K562 (cell line): ENCODE measurements at regions not wholly inside any gene's neighbourhood (a gene's known extent, or its start where the extent isn't known, plus 50 kb on each side); places are given as distances from the start of the nearest gene placed in this dataset.

Experiments
- ATAC-seq: fragments of 200-7000 bp; cut with Tn5 transposase; 3 replicates; pipeline ENCODE4 v1.9.1; 2020; ENCODE audit warnings: moderate library complexity
- BruUV-seq: library from RNA; stranded (reverse); fragments of 400-500 nt; replicated peaks from 2 replicates; lab custom pipeline; 2021; lab: Mats Ljungman, UMichigan
- CTCF ChIA-PET: fragments of 300-600 bp; formaldehyde crosslinking; extraction: SDS; loops from one replicate; lab custom pipeline; 2021; ENCODE audit warnings: low intra/inter-chr PET ratio; lab: Yijun Ruan, JAX
- POLR2A ChIA-PET: fragments of 300-600, 350-650 bp; sonication (Branson Sonifier 250); formaldehyde crosslinking; extraction: SDS; loops from one replicate; lab custom pipeline; 2021; ENCODE audit warnings: antibody characterized with exemption, inconsistent platforms; lab: Yijun Ruan, JAX
- DNase-seq, 4 experiments: peaks; one replicate each; pipeline versions ENCODE4 v3.0.0 to v3.0.0-alpha.2; 2011 to 2018; ENCODE audit warnings: low spot score in 3 of 4, mixed read lengths in 3 of 4; ENCODE audit errors: extremely low read depth in 1 of 4
- FAIRE-seq: peaks from 2 replicates; lab custom pipeline; 2011; peaks lifted over from hg19 to GRCh38; lab: Jason Lieb, UNC
- H2AFZ ChIP-seq: 2 replicates; pipeline ENCODE4 v1.6.0; 2011; ENCODE audit warnings: low read depth, low read length, control low read depth, inconsistent platforms
- H3K27ac ChIP-seq: fragments of 200-600 bp; 3 replicates; pipeline ENCODE4 v1.8.0; 2011; ENCODE audit warnings: low read depth, mild to moderate bottlenecking, control low read depth, inconsistent platforms, low read length, moderate library complexity, mixed read lengths; ENCODE audit errors: extremely low read depth
- H3K27me3 ChIP-seq, 2 experiments: fragments of 300-600 bp in 1 of 2; 2 replicates in 1 of 2; 3 replicates in 1 of 2; pipeline versions ENCODE4 v1.6.0 to v1.8.0; 2011; ENCODE audit warnings: inconsistent platforms in 2 of 2, low read length in 2 of 2, mild to moderate bottlenecking in 1 of 2, mixed read lengths in 1 of 2, moderate library complexity in 1 of 2; ENCODE audit not compliant: control insufficient read depth in 2 of 2, insufficient read depth in 2 of 2
- H3K36me3 ChIP-seq: fragments of 300-600 bp; 3 replicates; pipeline ENCODE4 v1.8.0; 2011; ENCODE audit warnings: mild to moderate bottlenecking, low read length, inconsistent platforms; ENCODE audit not compliant: control insufficient read depth, insufficient read depth
- H3K4me1 ChIP-seq, 2 experiments: fragments of 200-600 bp in 1 of 2; replicated peaks in 1 of 2; 2 replicates in 1 of 2; 3 replicates in 1 of 2; pipeline versions ENCODE4 v1.5.1 to v1.8.0; 2011; ENCODE audit warnings: inconsistent platforms in 2 of 2, low read length in 2 of 2, mild to moderate bottlenecking in 1 of 2, mixed read lengths in 1 of 2, moderate library complexity in 1 of 2; ENCODE audit not compliant: control insufficient read depth in 2 of 2, insufficient read depth in 2 of 2
- H3K4me2 ChIP-seq: 2 replicates; pipeline ENCODE4 v1.6.1; 2011; ENCODE audit warnings: low read length, control low read depth, inconsistent platforms, mixed read lengths; ENCODE audit not compliant: insufficient read depth
- H3K4me3 ChIP-seq: fragments of 200-600 bp; sonication (generic), shearing (Covaris generic); 2 replicates; pipeline ENCODE4 v1.5.1; 2016; ENCODE audit warnings: control low read depth, inconsistent platforms
- H3K79me2 ChIP-seq: fragments of 200-600 bp; 3 replicates; pipeline ENCODE4 v1.8.0; 2011; ENCODE audit warnings: low read length, inconsistent platforms; ENCODE audit not compliant: control insufficient read depth, insufficient read depth
- H3K9ac ChIP-seq, 2 experiments: 2 replicates each; pipeline versions ENCODE4 v1.6.0 to v1.6.1; 2011; ENCODE audit warnings: low read depth in 2 of 2, low read length in 2 of 2, control low read depth in 1 of 2, inconsistent platforms in 1 of 2, mild to moderate bottlenecking in 1 of 2, mixed read lengths in 1 of 2; ENCODE audit not compliant: insufficient read depth in 1 of 2
- H3K9me1 ChIP-seq: one replicate; pipeline ENCODE4 v1.6.0; 2011; ENCODE audit warnings: inconsistent platforms, mild to moderate bottlenecking, low read length, moderate library complexity; ENCODE audit not compliant: control insufficient read depth, insufficient read depth
- H3K9me3 ChIP-seq: replicated peaks from 2 replicates; pipeline ENCODE4 v1.5.1; 2011; ENCODE audit warnings: low read depth, low read length, inconsistent platforms; ENCODE audit not compliant: control insufficient read depth, insufficient read depth
- H4K20me1 ChIP-seq: replicated peaks from 2 replicates; pipeline ENCODE4 v1.6.1; 2011; ENCODE audit warnings: low read length, inconsistent platforms, mixed read lengths; ENCODE audit not compliant: control insufficient read depth, insufficient read depth
- CBFA2T2 ChIP-seq: fragments of 450-650 bp; conservative IDR thresholded peaks from 2 replicates; pipeline ENCODE4 v1.6.1; 2017; ENCODE audit warnings: mild to moderate bottlenecking
- CBFA2T3 ChIP-seq: fragments of 450-650 bp; IDR thresholded peaks from 2 replicates; pipeline ENCODE4 v1.6.1; 2017
- DPF2 ChIP-seq: fragments of 450-650 bp; IDR thresholded peaks from 2 replicates; pipeline ENCODE4 v1.6.1; 2016
- ETV6 ChIP-seq, 3 experiments: fragments of 150-350 bp in 1 of 3; sonication (generic) in 1 of 3; formaldehyde crosslinking in 1 of 3; IDR thresholded peaks; 2 replicates each; pipeline versions ENCODE4 v1.6.1 to v1.8.0; 2014 to 2022; ENCODE audit warnings: borderline replicate concordance in 2 of 3, low read depth in 2 of 3, antibody characterized with exemption in 1 of 3, low read length in 1 of 3, mild to moderate bottlenecking in 1 of 3, missing genetic modification reagents in 1 of 3
- GATAD2A ChIP-seq: fragments of 450-650 bp; IDR thresholded peaks from 2 replicates; pipeline ENCODE4 v1.6.1; 2017
- GATAD2B ChIP-seq: fragments of 450-650 bp; IDR thresholded peaks from 2 replicates; pipeline ENCODE4 v1.6.1; 2017; ENCODE audit warnings: mild to moderate bottlenecking, borderline replicate concordance
- HDAC3 ChIP-seq: fragments of 450-650 bp; IDR thresholded peaks from 2 replicates; pipeline ENCODE4 v1.6.1; 2018; ENCODE audit warnings: borderline replicate concordance, mild to moderate bottlenecking, moderate library complexity; ENCODE audit not compliant: partially characterized antibody
- KLF16 ChIP-seq: IDR thresholded peaks from 2 replicates; pipeline ENCODE4 v1.6.1; 2016; ENCODE audit warnings: antibody characterized with exemption
- LEF1 ChIP-seq: fragments of 450-650 bp; IDR thresholded peaks from 2 replicates; pipeline ENCODE4 v1.6.1; 2016; ENCODE audit warnings: mild to moderate bottlenecking
- MTA2 ChIP-seq: fragments of 450-650 bp; IDR thresholded peaks from 2 replicates; pipeline ENCODE4 v1.6.1; 2016; ENCODE audit warnings: low read depth
- SOX6 ChIP-seq: fragments of 450-650 bp; IDR thresholded peaks from 2 replicates; pipeline ENCODE4 v1.6.1; 2014; ENCODE audit warnings: mild to moderate bottlenecking
- TSC22D4 ChIP-seq: fragments of 450-650 bp; IDR thresholded peaks from 2 replicates; pipeline ENCODE4 v1.6.1; 2016; ENCODE audit warnings: missing genetic modification characterization, missing biosample characterization, control low read depth
- ZNF695 ChIP-seq: fragments of 450-650 bp; formaldehyde crosslinking; IDR thresholded peaks from 2 replicates; pipeline ENCODE4 v1.4.0; 2020; ENCODE audit warnings: mild to moderate bottlenecking, moderate library complexity
- WGBS: fragments of 100-300 bp; shearing (Covaris generic); methylation state at CpG from one replicate; pipeline ENCODE4 v1.1.6; 2016; ENCODE audit warnings: low coverage, mixed read lengths; ENCODE audit not compliant: insufficient coverage; ENCODE audit errors: missing lambda C conversion rate; 5-methylcytosine and 5-hydroxymethylcytosine counted together
- in situ Hi-C: fragments of 300-500 bp; cut with MboI; formaldehyde crosslinking; loops from 4 replicates; pipeline ENCODE4 v1.15.0; 2018; ENCODE audit warnings: inconsistent platforms, mixed read lengths
- intact Hi-C: fragments of 100-400 bp; cut with micrococcal nuclease; formaldehyde crosslinking; loops from 2 replicates; pipeline ENCODE4 v1.14.2; 2022
- TF ChIP-seq, protein P1 (sequence below): fragments of 450-650 bp; IDR thresholded peaks from 2 replicates; pipeline ENCODE4 v1.7.1; 2018; ENCODE audit warnings: mild to moderate bottlenecking, low read depth; ENCODE audit not compliant: partially characterized antibody
- TF ChIP-seq, protein P2 (sequence below): conservative IDR thresholded peaks from 2 replicates; pipeline ENCODE4 v1.6.1; 2011; ENCODE audit warnings: low read depth, mild to moderate bottlenecking, low read length; ENCODE audit not compliant: control insufficient read depth
- TF ChIP-seq, protein P3 (sequence below): fragments of 450-650 bp; IDR thresholded peaks from 2 replicates; pipeline ENCODE4 v1.6.1; 2017; ENCODE audit warnings: antibody characterized with exemption, mild to moderate bottlenecking

DNA sequence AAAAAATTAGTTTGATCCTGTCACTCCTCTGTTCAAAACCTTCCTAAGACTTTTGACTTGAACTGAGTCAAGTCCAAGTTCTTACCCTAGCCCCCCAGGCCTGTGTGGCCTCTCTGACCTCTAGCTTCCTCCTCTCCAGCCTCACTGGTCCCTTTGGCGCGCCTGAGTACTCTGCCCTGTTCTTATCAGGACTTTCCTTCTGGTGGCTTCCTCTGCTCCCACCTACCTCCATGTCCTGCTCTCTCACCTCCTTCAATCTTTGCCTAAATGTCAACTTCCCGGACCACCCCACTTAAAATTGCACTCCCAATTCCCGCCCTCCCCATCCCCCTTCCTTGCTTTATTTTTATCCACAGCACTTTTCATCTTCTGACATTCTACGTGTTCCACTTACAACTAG, 526.1 kb upstream of the KLF4 start:
- peak; percentile 89 for FAIRE-seq
- BruUV-seq, result no TSS peak
- H2AFZ ChIP-seq, result peak overlapping the region; percentile 65
- TF ChIP-seq DPF2, result peak; percentile 96
- peak; percentile 91 for TF ChIP-seq CBFA2T2
- peak; percentile 94 for TF ChIP-seq CBFA2T3
- TF ChIP-seq SOX6, result peak; percentile 53
- TF ChIP-seq, protein P1, sequence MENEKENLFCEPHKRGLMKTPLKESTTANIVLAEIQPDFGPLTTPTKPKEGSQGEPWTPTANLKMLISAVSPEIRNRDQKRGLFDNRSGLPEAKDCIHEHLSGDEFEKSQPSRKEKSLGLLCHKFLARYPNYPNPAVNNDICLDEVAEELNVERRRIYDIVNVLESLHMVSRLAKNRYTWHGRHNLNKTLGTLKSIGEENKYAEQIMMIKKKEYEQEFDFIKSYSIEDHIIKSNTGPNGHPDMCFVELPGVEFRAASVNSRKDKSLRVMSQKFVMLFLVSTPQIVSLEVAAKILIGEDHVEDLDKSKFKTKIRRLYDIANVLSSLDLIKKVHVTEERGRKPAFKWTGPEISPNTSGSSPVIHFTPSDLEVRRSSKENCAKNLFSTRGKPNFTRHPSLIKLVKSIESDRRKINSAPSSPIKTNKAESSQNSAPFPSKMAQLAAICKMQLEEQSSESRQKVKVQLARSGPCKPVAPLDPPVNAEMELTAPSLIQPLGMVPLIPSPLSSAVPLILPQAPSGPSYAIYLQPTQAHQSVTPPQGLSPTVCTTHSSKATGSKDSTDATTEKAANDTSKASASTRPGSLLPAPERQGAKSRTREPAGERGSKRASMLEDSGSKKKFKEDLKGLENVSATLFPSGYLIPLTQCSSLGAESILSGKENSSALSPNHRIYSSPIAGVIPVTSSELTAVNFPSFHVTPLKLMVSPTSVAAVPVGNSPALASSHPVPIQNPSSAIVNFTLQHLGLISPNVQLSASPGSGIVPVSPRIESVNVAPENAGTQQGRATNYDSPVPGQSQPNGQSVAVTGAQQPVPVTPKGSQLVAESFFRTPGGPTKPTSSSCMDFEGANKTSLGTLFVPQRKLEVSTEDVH, result peak; percentile 28
- no peak for TF ChIP-seq ZNF695 (CRISPR knock-in tag)
- peak; percentile 69 for TF ChIP-seq HDAC3
- TF ChIP-seq, protein P2, sequence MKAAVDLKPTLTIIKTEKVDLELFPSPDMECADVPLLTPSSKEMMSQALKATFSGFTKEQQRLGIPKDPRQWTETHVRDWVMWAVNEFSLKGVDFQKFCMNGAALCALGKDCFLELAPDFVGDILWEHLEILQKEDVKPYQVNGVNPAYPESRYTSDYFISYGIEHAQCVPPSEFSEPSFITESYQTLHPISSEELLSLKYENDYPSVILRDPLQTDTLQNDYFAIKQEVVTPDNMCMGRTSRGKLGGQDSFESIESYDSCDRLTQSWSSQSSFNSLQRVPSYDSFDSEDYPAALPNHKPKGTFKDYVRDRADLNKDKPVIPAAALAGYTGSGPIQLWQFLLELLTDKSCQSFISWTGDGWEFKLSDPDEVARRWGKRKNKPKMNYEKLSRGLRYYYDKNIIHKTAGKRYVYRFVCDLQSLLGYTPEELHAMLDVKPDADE, result no peak; the same call in 1 of the 2 replicates
- no peak for TF ChIP-seq TSC22D4
- TF ChIP-seq, protein P3, sequence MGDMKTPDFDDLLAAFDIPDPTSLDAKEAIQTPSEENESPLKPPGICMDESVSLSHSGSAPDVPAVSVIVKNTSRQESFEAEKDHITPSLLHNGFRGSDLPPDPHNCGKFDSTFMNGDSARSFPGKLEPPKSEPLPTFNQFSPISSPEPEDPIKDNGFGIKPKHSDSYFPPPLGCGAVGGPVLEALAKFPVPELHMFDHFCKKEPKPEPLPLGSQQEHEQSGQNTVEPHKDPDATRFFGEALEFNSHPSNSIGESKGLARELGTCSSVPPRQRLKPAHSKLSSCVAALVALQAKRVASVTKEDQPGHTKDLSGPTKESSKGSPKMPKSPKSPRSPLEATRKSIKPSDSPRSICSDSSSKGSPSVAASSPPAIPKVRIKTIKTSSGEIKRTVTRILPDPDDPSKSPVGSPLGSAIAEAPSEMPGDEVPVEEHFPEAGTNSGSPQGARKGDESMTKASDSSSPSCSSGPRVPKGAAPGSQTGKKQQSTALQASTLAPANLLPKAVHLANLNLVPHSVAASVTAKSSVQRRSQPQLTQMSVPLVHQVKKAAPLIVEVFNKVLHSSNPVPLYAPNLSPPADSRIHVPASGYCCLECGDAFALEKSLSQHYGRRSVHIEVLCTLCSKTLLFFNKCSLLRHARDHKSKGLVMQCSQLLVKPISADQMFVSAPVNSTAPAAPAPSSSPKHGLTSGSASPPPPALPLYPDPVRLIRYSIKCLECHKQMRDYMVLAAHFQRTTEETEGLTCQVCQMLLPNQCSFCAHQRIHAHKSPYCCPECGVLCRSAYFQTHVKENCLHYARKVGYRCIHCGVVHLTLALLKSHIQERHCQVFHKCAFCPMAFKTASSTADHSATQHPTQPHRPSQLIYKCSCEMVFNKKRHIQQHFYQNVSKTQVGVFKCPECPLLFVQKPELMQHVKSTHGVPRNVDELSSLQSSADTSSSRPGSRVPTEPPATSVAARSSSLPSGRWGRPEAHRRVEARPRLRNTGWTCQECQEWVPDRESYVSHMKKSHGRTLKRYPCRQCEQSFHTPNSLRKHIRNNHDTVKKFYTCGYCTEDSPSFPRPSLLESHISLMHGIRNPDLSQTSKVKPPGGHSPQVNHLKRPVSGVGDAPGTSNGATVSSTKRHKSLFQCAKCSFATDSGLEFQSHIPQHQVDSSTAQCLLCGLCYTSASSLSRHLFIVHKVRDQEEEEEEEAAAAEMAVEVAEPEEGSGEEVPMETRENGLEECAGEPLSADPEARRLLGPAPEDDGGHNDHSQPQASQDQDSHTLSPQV, result peak; percentile 44; the same call in 1 of the 2 replicates
- TF ChIP-seq LEF1, result peak; percentile 84
- TF ChIP-seq KLF16, result peak; percentile 80
- 0 out of 2 replicates have a peak, but pooled peaks have one; percentile 55 for TF ChIP-seq GATAD2A
- TF ChIP-seq MTA2, result peak; percentile 91
- peak in 1 of 2 experiments; percentile 82; a peak in 1 of 4 replicates for TF ChIP-seq ETV6 (IDR thresholded peaks at IDR 0.05; ENCODE audit: borderline replicate concordance in 1 of 2, low read depth in 2 of 2, low read length in 1 of 2)
- no peak for TF ChIP-seq ETV6 (CRISPR knock-in tag; IDR thresholded peaks at IDR 0.05; ENCODE audit: borderline replicate concordance)
- TF ChIP-seq GATAD2B, result peak; percentile 38; the same call in 1 of the 2 replicates

More for the DNA sequence above, 526.1 kb upstream of the KLF4 start:
- DNase-seq (peak; percentile 73 to 90 (median 84)), ATAC-seq (peak; percentile 96)
- H4K20me1 ChIP-seq, result no peaks in the 10 kb centered on the region
- H3K9me3 ChIP-seq, result no peaks in the 10 kb centered on the region
- H3K9me1 ChIP-seq, result no peaks in the 10 kb centered on the region
- WGBS, result 3% methylated on average over 5 of the region's 5 CpGs
- in situ Hi-C loops, result no loop called here
- no peaks in the 10 kb centered on the region for H3K36me3 ChIP-seq
- H3K27ac ChIP-seq, result peak overlapping the region; percentile 11; the same call in 1 of the 3 replicates
- H3K4me3 ChIP-seq, result no peak overlapping the region
- 0 out of 2 replicates have a peak overlapping the region, but pooled peaks have one; percentile 0 for H3K4me2 ChIP-seq
- H3K27me3 ChIP-seq, result no peaks in the 10 kb centered on the region
- peaks cover 0 to 17% of the 10 kb centered on the region in 2 experiments; a peak in 3 of 5 replicates for H3K4me1 ChIP-seq
- intact Hi-C loops, result no loop called here
- no peaks in the 10 kb centered on the region for H3K79me2 ChIP-seq
- ChIA-PET POLR2A (no interaction called here), CTCF (no interaction called here)
- H3K9ac ChIP-seq, result no peak overlapping the region
